ENCODE measurements at regions not wholly inside any gene's neighbourhood (a gene's known extent, or its start where the extent isn't known, plus 50 kb on each side); places are given as distances from the start of the nearest gene placed in this dataset.

DNA sequence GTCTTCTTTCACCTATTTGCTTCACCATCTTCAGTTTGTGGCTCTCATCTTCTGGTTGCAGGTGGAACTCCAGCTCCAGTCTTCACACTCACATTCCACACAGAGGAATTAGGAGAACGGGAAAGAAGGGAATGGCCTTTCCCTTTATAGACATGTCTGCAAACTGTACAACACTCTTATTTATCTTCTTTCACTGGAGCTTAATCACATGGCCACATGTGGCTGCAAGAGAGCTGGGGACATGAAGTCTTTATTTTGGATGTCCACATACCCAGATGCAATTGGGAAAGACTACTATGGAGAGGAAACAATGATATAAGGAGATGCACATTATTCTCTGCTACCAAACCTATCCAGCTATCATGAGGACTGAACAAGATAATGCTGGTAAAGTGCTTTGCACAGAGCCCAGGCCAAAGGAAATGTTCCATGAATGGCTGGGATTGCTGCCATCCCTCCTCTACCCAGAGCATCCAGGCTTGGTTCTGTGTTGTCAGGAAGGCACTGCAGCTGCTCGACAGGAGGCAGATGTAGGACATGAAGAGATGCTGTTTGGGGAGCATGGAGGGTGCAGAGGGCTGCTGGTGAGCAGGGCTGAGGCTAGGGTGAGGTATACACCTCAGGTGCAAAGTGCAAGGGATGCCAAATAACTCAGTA is 183.8 kb upstream of the TBX20 start:
- DNase-seq, result no peak

DNA sequence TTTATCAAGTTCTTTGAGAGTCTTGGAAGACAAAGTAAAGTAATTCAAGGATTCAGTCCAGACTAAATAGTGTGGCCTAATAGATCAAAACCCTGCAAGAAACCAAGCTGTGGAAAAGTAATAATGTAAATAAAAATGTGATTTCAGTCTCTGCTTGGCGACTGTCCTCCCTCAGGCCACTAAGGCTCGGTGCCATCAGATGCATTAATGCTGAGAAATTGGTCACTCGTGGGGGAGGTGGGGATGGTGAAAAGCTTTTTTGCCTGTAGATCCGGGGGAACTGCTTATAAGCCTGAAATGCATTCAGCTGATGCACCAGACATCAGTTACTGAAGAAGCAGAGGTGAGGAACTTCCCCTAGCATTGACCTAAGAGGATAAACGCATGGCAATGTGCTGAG is 182.6 kb upstream of the TBX20 start:
- no peak for DNase-seq

DNA sequence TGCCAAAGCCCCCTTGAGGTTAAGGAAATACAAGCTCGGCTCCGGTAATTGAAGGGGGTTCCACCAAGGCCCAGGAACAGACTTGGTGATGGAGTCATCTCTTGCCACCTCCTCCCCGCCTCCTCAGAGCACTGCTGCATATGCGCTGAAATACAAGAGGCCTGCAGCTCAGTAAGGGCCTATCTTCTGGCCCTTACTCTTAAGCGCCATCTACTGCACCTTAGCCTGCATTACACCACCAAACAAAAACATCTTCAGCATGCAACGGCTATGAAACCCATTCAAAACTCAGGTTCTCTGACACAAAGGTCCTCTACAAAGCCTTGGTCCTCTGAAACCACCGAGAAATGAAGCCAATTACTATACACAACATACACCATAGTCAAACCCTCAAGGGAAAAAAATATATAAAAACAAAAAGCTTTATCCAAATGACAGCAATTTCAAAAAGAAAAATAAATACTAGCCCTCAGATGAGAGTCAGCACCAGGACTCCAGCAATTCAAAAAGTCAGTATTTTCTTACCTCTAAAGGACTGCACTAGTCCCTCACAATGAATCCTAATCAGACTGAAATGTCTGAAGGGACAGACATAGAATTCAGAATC is 176.8 kb upstream of the TBX20 start:
- DNase-seq, result no peak

DNA sequence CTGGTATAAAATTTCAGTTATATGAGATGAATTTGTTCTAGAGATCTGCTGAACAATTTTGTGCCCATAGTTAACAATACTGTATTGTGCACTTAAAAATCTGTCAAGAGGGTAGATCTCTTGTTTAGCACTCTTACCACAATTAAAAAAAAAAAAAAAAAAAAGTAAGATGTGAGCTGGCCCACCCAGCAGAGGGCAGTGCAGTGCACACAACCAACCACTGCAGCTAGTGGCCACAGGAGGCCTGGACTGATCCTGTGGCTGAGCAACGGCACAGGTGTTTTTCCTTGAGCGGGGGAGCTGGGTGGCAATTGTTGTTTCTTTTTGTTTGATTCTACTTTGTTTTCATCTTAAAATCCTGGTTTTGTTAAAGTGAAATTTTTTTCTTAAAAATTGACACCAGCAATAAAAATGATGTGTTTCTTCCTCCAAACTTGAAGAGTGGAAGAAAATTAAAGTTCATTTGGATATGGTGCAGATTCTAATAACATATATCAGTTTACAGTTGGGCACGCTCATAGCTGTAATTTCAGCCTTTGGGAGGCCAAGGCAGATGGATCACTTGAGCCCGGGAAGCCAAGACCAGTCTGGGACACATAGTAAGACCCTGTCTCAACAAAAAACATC is 171.1 kb upstream of the TBX20 start:
- peak; percentile 28 for DNase-seq

DNA sequence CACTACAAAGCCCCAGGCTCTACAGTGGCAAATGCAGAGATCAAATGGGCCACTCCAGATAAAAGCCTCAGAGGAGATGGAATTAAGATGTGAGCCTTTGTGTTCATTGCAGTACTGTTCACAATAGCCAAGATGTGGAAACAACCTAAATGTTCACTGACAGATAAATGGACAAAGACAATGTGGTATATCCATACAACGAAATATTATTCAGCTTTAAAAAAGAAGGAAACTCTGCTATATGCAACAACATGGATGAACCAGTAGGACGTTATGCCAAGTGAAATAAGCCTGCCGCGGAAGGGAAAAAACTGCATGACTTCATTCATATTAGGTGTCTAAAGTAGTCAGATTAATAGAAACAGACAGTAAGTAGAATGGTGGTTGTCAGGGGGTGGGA is 170.5 kb upstream of the TBX20 start:
- DNase-seq, result no peak

DNA sequence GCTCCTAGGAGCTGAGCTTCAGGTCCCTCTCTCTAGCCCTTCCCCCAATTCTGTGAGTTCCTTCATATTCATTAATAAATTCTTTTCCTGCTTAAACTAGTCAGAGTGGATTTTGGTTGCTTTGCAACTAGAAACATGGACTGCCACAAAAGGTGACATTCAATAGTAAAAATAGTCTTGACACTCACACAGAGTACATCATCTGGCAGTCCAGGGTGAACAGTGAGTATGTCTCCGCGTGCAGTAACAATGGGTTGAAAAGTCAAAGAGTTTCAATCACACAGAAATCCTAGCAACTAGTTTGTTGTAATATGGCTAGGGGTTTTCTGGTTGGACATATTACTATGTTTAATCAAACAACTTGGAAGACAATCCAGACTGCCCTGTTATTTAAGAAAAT is 168.8 kb upstream of the TBX20 start:
- DNase-seq, result no peak

DNA sequence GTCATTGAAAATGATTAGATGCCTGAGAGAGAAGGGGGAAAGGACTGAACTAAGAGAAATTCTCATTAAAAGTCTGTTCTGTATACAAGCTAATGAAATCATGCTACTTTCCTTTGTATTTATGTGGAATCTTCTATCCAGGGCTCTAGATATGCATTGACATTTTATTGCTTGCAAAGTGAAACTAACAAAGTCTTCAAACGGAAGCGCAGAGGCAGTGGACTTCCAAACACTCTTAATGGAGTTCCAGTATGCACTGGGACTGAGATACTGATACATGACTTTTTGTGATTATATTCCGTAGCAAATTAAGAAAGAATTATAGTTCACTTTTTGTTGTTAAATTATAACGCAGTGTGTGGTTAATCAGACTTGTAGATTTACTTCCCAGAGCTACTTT is 166.8 kb upstream of the TBX20 start:
- no peak for DNase-seq

DNA sequence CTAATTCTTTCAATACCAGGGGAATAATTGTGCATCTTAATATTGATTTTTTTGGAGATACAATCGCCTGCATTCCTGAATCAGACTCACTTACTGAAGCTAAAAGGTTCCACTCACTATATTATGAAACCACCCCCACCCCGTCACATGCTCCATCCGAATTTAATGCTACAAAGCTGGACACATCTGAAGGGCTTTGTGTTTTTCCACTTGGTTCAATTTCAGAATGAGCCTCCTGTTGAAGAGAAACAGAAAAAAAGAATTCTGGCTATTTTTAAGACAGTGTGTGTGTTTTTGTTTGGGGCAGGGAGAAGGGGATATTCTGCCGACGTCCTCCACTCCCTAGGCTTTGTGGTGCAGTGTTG is 165.5 kb upstream of the TBX20 start:
- DNase-seq, result no peak

DNA sequence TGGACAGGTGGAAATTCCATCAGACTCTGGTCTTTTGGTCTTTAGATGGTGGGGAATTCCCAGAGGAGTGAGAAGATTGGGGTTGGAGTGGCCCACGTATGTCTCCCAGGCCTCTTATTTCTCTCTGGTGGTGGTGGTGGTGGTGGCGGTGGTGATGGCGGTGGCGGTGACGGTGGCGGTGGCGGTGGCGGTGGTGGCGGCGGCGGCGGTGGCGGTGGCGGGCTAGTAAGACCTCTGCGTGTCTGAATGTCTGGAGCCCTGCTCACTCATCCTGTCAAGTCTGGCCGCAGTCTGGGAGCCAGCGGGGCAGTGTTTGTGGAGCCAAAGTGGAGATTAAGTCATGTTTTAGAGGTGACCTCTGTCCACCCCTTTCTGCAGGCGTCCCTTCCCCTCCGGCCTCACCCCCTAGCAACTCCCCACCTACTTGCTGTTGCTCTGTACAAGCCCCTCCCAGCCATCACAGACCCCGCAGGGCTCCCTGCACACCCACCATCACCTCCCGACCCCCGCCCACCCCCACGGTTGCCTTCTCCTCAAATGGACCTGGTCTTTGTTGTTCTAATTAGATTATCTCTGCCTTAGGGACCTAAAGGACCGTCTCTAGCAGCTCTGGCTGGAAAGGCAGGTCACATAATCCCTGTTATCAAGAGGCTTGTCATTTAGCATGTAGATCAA is 165.0 kb upstream of the TBX20 start:
- DNase-seq, result no peak

DNA sequence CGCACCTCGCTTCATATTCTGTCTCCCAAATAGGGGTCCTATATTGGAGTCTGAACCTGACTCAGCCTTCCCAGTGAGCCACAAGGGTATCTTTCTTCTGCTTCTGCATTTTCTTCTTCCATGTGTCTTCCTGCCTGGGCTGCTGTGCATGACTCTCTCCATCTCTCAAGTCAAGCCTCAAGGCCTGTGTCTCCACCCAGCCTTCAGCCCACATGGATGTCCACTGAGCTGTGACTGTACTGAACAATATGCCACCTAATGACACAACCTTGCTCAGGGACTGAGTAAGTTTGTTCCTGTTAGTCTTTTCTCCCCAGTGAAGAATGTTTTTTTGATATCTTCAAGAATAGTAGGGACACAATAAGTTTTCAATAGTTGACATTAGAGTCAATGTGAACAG is 162.7 kb upstream of the TBX20 start:
- DNase-seq, result no peak

DNA sequence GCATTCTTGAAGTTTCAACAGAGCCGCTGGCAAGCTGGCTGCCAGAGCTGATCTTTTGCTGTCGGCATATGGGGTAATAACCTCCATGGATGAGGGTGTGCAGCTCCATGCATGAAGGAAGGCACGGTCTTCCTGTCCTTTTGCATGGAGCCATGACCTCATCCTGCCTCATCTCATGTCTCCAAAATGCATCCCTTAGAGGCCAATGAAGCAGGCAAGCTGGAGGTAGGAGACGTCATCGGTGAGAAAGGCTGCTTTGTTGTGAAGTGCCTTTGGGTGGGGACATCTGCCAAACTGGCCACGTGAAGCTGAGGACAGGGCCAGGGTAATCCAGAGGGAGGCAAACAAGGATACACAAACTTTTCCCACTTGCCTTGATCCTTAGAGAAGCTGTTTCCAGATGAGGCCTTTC is 161.5 kb upstream of the TBX20 start:
- DNase-seq, result no peak

DNA sequence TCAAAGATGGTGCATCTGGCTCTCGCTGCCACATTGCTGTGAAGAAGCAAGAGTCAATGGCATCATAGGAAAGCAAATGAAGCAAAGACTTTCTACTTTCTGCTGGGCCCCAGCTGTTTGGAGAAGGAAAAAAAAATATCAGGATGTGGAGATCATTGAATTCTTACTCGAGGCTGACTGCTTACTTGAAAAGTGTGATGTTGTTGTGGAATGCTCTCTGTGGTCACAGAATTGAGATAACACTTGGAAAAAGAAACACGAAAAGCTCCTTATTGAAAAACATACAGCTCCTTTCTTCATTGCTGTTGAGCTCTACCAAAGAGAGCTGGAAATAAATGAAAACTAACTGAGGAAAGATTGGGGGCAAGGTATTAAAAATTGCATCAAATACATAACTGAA is 157.4 kb upstream of the TBX20 start:
- DNase-seq, result no peak

DNA sequence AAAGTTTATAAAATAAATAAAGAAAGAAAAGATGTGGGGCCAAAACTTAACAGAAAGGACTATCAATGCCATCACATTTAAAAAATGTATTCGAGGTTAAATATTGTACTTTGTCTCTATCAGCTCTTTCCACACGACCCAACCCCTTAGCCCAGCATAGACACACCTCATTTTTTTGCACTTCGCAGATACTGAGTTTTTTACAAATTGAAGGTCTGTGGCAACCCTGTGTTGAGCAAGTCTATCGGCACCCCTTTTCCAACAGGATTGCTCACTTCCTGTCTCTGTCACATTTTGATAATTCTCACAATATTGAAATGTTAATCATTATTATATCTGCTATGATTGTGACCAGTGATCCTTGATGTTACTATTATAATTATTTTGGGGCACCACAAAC is 151.6 kb upstream of the TBX20 start:
- DNase-seq, result no peak

DNA sequence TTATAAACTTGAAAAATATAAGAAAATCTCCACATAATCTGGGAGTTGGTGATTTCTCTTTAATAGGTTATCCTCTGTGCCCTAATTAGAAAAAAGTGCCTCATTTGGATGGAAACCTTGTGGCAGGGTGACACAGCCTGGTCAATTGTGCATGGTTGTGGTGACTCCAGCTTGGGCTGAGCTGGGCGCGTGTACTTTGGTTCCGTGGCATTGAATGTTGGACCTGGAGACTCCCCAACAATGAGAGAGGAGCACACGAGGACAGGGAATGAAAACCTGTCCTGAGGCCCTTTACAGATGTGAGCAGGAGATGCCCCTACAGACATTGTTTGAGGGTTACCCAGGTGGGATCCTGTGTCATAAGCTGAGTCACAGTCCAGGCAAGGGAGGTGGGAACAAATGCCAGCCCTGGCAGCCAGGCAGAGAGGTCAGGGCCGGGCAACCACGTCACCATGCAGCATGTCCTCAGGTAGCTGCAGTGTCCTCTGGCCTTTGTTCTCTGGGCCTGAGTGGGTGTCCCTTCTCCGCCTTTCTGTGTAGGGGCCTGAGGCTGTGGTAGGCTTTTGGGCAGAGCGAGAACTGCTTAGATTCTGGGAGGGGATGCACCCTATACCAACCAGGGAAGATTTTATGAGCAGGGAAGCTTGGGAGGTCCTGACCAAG is 147.4 kb upstream of the TBX20 start:
- no peak for DNase-seq

DNA sequence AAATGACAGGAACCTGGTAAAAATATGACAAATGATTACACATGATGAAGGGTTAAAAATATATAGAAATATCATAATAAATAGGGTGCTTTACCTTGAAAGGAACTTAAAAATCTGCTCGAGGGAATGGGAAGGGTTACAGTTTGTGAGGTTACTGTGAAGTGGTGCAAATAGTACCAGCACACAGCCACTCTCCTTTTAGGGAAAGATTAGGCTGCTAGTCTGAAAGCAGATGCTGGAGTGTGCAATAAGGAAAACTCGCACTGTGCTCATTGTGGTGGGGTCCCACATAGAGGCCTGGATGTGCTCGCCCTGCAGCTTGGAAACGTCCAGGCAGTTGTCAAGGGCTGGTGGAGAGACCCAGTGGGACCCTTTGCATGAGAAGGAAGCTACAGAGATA is 145.9 kb upstream of the TBX20 start:
- no peak for DNase-seq

DNA sequence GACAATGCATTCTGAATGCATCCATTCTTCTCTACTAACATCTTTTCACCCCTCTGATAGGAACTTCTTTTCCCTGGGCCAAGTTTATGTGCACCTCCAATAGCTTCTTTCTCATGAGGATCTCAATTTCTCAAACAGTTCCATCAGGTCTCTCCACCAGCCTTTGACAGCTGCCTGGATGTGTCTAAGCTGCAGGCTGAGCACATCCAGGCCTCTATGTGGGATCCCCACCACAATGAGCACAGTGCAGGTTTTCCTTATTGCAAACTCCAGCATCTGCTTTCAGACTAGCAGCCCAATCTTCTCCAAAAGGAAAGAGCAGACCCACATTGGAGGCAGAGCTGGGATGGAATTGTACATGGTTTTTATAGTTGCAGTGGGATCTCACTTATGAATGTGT is 145.3 kb upstream of the TBX20 start:
- no peak for DNase-seq

DNA sequence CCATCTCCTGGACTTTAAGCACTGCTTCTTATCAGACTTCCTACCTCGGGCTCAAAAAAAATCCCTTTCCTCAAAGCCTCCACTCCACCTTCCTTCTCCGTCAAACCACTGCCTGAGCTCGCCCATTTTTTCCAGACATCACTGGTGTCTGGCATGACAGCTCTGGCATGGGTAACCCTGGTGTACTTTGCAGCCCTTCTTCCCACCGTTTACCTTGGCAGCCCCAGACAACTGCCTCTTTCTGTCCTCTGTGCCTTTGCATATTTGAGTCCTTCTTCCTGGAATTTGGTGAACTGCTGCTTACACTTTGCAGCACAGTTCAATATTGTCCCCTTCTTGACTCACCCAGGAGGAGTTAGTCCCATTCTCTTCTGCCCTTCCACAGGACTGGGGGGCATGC is 144.6 kb upstream of the TBX20 start:
- DNase-seq, result no peak

DNA sequence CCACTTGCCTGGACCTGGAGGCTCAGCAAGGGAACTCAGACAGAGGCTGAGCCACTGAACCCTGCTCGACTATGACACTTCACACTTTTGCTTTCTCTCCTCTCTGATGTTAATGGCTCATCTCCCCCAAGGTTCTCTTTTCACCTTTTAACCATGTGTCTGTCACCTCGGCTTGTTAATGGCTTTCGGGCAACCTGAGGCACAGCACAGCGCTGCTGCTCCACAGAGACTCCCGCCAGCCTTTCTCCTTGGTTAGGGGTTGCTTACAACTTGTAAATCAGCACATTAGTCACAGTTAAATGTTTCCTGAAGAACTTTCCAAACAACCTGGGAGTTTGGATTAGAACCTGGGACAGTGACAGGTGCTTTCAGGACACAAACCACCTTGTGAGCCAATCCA is 136.2 kb upstream of the TBX20 start:
- DNase-seq, result no peak

DNA sequence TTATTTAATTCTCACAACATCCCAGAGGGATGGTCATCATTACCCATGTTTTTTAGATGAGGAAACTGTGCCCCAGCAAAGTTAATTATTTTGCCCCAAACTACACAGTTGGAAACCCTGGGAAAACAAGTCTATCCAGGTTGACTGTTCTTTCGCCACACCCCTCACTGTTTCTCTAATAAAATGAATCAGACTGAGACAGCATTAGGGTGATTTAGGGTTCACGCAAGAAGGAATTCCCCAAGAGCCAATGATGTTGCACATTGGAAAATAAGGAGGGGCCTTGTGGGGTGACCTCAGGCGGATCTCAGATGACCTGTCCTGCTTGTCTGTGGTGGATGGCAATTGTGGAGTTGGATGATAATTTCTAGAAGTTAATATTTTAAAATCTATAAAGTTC is 135.7 kb upstream of the TBX20 start:
- no peak for DNase-seq

DNA sequence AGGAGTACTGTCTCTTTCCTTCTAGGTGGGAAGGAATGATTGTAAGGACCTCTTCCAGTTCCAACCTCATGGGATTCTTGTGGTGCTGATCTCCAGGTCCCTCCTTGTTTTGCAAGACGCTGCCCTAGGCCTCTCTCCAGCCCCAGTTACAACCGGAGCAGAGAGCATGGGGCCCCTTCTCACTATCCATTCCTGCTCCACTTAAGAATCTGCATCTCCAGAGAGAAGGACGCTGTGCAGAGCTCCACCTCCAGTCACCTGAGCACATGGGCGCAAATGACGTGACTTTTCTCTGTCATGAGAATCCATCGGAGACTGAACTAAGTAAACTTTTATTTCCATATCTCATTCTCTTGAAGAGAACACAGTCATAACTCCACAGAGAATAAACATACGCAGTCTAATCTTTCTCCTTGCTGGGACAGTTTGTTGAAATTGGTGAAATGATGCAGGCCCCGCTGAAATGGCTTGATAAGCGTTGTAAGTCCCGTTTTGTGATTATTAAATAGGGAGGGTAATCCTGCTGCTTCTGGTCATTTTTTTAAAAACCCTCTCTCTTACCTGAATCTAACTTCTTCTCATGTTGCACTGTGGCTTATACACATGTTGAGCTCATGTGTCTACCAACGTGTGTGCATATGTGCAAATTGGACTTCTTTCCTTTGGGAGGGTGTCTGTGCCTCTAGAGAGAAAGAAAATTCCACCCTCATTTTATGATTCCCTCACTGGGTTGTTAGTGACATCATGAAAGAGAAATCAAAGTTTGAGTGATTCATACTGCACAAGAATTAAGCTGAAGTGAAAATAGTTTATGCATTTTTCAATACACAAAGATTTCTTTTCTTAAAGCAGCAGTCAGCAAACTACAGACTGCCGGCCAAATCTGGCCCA is 133.2 kb upstream of the TBX20 start:
- DNase-seq, result no peak

DNA sequence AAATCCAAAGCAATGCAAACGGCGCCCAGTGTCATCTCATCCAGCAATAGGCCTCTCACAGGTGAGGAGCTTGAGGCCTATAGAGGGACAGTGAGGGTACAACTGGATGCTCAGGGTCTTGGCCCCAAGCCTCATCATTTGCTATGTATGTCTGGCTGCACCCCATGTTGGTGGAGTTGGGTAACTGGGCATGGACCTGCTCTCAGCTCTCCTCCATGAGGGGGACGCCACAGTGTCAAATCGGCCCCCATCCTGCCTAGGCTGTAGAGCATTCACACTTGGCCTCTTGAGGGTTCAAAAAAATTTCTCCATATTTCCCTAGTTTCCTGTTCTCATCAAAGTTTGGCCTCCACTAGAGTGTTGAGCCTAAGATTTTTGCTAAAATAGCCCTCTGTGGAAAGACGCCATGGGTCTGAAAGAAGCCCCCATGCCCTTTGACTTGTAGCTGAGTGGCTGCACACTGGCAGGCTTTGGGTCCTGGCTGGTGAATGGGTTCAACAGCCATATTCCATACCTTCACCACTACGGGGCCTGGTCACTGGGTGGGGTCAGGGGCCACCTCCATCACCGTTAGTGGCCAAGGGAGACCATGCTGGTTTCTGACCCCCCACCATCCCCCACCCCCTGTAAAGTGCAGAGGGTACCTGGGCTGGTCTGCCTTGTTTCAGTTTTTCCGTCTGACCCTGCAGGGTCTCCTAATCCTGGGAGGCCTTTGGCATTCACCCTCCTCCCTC is 132.3 kb upstream of the TBX20 start:
- DNase-seq, result no peak
